Mucosa of stomach (tissue), 1 donor: ENCODE measurements at regions not wholly inside any gene's neighbourhood (a gene's known extent, or its start where the extent isn't known, plus 50 kb on each side); places are given as distances from the start of the nearest gene placed in this dataset.

Experiments
- H3K27me3 ChIP-seq: one replicate; pipeline ENCODE4 v1.7.0; 2013; ENCODE audit warnings: mild to moderate bottlenecking, low read length; ENCODE audit not compliant: control insufficient read depth, insufficient read depth
- H3K36me3 ChIP-seq: one replicate; pipeline ENCODE4 v1.7.0; 2013; ENCODE audit warnings: low read length; ENCODE audit not compliant: control insufficient read depth, insufficient read depth
- H3K4me1 ChIP-seq: one replicate; pipeline ENCODE4 v1.7.0; 2013; ENCODE audit warnings: mild to moderate bottlenecking, low read length; ENCODE audit not compliant: control insufficient read depth, insufficient read depth
- H3K4me3 ChIP-seq: one replicate; pipeline ENCODE4 v1.7.0; 2013; ENCODE audit warnings: low read length
- H3K9ac ChIP-seq: one replicate; pipeline ENCODE4 v1.7.0; 2013; ENCODE audit warnings: mild to moderate bottlenecking, low read length, moderate library complexity
- H3K9me3 ChIP-seq: one replicate; pipeline ENCODE4 v1.7.0; 2013; ENCODE audit warnings: mild to moderate bottlenecking, low read length, moderate library complexity; ENCODE audit not compliant: control insufficient read depth
- donor health status: Pancreatic carcinoma.

DNA sequence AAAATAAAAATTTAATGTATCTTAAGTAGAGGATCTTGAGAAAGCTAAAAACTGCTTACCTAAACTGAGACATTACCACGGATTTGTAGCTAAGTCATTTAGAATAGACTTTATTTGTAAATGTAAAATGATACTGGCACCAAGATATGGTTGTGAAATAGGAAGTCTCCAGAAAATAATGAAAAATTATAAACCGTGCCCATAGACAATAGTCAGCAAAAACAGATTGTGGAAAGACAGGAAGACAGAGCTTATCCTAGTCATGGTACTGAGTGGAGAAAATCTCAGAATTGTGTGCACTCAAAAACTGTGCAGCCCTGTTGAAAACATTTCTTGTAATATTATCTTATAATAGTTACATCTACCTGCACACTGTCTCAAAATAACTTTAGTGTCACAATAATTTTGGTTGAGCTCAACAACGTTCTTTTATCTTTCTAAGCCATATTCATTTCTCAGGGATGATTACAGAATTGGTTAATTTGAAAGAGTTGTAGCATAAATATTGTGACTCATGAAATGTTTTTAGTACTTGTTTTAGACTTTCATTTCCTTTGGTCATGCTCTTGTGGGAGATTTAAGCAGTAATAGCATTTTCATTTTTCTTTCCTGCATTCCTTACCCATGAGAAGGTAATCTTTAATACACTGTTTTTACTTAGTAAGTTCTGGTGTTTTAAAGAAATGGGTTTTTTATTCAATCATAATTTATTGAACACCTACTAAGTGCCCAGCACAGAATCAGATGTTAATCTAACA lies 174.5 kb downstream of the SOX4 start:
- Histone ChIP-seq H3K27me3 (no peaks in the 10 kb centered on the region), H3K9ac (no peak overlapping the region), H3K36me3 (no peaks in the 10 kb centered on the region), H3K4me1 (no peaks in the 10 kb centered on the region), H3K4me3 (no peak overlapping the region), H3K9me3 (no peaks in the 10 kb centered on the region)

DNA sequence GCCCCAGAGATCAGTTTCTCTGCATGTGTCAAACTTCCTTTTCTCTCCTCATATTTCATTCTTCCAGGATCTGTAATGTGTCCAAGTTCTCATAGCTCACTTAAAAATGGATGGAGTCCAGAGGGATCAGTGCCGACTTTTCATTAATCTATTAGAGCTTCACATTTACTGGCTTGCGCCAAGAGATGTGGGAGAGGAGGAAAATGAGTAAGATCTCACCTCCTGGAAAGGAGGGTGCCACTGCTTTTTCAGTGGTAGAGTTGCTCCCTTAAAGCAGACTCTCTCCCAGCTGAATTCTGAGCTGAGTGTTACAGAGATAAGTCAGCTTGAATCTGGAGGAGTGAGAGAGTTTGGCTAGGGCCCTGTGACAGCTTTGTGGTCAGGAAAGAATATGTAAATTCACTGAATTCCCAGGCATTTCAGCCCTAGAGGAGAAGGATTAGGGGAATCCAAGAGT lies 175.9 kb downstream of the SOX4 start:
- H3K4me3 ChIP-seq: no peak overlapping the region
- no peaks in the 10 kb centered on the region for H3K36me3 ChIP-seq
- no peaks in the 10 kb centered on the region for H3K27me3 ChIP-seq
- H3K9ac ChIP-seq: no peak overlapping the region
- H3K4me1 ChIP-seq: no peaks in the 10 kb centered on the region
- no peaks in the 10 kb centered on the region for H3K9me3 ChIP-seq

- no peaks in the 10 kb centered on the region for H3K36me3 ChIP-seq
- H3K4me3 ChIP-seq: no peak overlapping the region
- no peaks in the 10 kb centered on the region for H3K4me1 ChIP-seq
- H3K9ac ChIP-seq: no peak overlapping the region
- no peaks in the 10 kb centered on the region for H3K9me3 ChIP-seq
- H3K27me3 ChIP-seq: no peaks in the 10 kb centered on the region
Observed at GRCh38 chr6:21769968-21770367, 176.4 kb downstream of the SOX4 start.

- H3K4me1 ChIP-seq: no peaks in the 10 kb centered on the region
- no peaks in the 10 kb centered on the region for H3K36me3 ChIP-seq
- no peaks in the 10 kb centered on the region for H3K9me3 ChIP-seq
- no peak overlapping the region for H3K9ac ChIP-seq
- no peaks in the 10 kb centered on the region for H3K27me3 ChIP-seq
- H3K4me3 ChIP-seq: no peak overlapping the region
Observed at GRCh38 chr6:21771626-21772320, 178.2 kb downstream of the SOX4 start.

DNA sequence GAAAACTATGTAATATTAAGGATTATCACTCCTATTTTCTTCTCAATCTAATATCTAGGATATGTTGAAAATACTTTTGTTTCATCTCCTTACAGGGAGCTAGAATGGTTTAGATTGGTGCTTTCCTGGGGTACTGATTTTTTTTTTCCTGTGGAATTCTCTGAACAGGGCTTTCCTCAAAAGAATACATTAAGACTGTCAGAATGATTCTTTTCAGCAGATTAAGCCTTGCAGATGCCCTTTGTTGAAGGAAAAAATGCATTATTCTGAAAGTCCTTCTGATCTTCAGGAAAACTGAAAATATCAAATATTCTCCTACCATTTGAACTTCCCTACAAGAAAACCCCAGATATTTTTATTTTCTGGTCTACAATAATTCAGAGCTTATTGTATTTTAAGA lies 178.9 kb downstream of the SOX4 start:
- H3K9me3 ChIP-seq: no peaks in the 10 kb centered on the region
- H3K27me3 ChIP-seq: no peaks in the 10 kb centered on the region
- no peaks in the 10 kb centered on the region for H3K36me3 ChIP-seq
- H3K4me1 ChIP-seq: no peaks in the 10 kb centered on the region
- H3K9ac ChIP-seq: no peak overlapping the region
- H3K4me3 ChIP-seq: no peak overlapping the region

- H3K9me3 ChIP-seq: no peaks in the 10 kb centered on the region
- H3K36me3 ChIP-seq: no peaks in the 10 kb centered on the region
- H3K27me3 ChIP-seq: no peaks in the 10 kb centered on the region
- no peak overlapping the region for H3K9ac ChIP-seq
- no peaks in the 10 kb centered on the region for H3K4me1 ChIP-seq
- H3K4me3 ChIP-seq: no peak overlapping the region
Observed at GRCh38 chr6:21772884-21773575, 179.5 kb downstream of the SOX4 start.

DNA sequence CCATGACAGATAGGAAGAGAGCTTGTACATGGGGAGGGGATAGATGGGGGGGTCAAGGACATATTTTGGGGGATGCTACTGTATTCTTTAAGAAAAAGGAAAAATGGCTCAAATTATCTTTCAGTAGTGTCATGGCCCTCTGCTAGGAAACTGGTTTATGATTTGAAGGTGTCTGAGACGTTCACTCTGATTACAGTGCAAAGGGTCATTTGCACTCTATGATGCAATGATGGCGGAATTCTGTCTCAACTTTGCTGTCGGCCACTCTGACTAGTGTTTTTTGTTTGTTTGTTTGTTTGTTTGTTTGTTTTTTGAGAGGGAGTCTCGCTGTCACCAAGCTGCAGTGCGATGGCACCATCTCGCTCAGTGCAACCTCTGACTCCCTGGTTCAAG lies 180.0 kb downstream of the SOX4 start:
- H3K9me3 ChIP-seq: no peaks in the 10 kb centered on the region
- H3K4me1 ChIP-seq: no peaks in the 10 kb centered on the region
- no peak overlapping the region for H3K4me3 ChIP-seq
- H3K27me3 ChIP-seq: no peaks in the 10 kb centered on the region
- H3K36me3 ChIP-seq: no peaks in the 10 kb centered on the region
- H3K9ac ChIP-seq: no peak overlapping the region

DNA sequence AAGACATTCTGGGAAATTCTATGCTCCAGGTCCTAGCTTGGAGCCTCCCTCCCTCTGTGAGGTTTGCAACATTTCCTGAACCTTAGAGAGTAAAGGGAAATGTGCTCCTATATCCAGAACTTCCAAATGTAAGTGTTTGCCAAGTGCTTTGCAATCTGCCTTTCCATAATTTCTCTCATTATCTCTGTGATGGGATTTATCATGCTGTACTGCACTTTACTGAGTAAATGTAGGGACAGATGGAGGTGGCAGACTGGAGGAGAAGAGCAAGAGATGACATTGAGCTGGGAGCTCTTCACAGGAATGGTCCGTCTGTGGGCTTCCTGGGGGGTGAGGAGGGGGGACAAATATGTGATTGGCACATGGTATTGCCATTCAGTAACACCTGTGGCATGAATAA lies 184.3 kb downstream of the SOX4 start:
- Histone ChIP-seq H3K9me3 (no peaks in the 10 kb centered on the region), H3K36me3 (no peaks in the 10 kb centered on the region), H3K4me1 (no peaks in the 10 kb centered on the region), H3K4me3 (no peak overlapping the region), H3K27me3 (no peaks in the 10 kb centered on the region), H3K9ac (no peak overlapping the region)

GRCh38 chr6:21780141-21780540 lies 186.6 kb downstream of the SOX4 start:
- H3K9me3 ChIP-seq: no peaks in the 10 kb centered on the region
- H3K27me3 ChIP-seq: no peaks in the 10 kb centered on the region
- no peaks in the 10 kb centered on the region for H3K4me1 ChIP-seq
- H3K4me3 ChIP-seq: no peak overlapping the region
- H3K9ac ChIP-seq: no peak overlapping the region
- no peaks in the 10 kb centered on the region for H3K36me3 ChIP-seq

DNA sequence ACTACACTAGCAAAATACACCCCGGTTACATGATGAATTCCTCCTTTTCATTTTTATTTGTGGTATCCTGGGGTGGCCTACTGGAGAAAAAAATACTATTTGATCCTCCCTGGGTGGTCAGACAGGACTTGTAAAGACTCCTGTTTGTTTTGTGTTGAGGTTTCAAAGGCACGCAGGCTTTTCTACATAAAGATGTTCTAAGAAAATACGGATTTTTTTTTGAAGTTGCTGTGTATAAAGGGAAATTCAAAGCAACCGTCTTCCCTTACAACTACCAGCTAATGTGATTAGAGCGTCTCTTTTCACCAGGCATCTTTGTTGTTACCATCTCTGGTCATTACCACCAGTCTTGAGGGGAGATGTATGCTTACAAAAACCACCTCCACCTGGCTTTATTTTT lies 187.1 kb downstream of the SOX4 start:
- Histone ChIP-seq H3K36me3 (no peaks in the 10 kb centered on the region), H3K9ac (no peak overlapping the region), H3K27me3 (no peaks in the 10 kb centered on the region), H3K4me3 (no peak overlapping the region), H3K4me1 (no peaks in the 10 kb centered on the region), H3K9me3 (no peaks in the 10 kb centered on the region)

DNA sequence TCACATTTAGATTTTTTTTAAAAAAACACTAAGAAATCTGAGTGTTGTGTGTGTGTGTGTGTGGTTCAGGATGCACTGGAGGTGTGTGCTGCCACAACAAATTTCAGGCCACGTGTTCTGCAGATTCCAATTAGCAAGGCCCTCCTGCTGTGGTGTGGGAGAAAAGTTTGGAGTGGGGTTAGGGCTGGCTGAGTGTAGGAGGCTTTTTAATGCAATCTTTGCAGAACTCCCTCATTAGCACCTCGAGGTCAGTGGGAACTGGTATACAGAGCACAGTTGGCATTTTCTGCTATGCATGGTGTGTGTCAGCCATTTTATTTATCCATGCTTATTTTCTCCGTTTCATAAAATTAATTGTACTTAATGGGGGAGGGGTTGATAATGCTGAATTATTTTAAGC lies 187.6 kb downstream of the SOX4 start:
- Histone ChIP-seq H3K9me3 (no peaks in the 10 kb centered on the region), H3K9ac (no peak overlapping the region), H3K36me3 (no peaks in the 10 kb centered on the region)

GRCh38 chr6:21785164-21785563 lies 191.6 kb downstream of the SOX4 start:
- Histone ChIP-seq H3K4me3 (no peak overlapping the region), H3K9ac (no peak overlapping the region), H3K36me3 (no peaks in the 10 kb centered on the region), H3K9me3 (no peaks in the 10 kb centered on the region), H3K27me3 (no peaks in the 10 kb centered on the region), H3K4me1 (no peaks in the 10 kb centered on the region)

More for the DNA sequence above, 187.6 kb downstream of the SOX4 start:
- Histone ChIP-seq H3K4me3 (no peak overlapping the region), H3K27me3 (no peaks in the 10 kb centered on the region), H3K4me1 (no peaks in the 10 kb centered on the region)
